ENCODE measurements at regions not wholly inside any gene's neighbourhood (a gene's known extent, or its start where the extent isn't known, plus 50 kb on each side); places are given as distances from the start of the nearest gene placed in this dataset.

DNA sequence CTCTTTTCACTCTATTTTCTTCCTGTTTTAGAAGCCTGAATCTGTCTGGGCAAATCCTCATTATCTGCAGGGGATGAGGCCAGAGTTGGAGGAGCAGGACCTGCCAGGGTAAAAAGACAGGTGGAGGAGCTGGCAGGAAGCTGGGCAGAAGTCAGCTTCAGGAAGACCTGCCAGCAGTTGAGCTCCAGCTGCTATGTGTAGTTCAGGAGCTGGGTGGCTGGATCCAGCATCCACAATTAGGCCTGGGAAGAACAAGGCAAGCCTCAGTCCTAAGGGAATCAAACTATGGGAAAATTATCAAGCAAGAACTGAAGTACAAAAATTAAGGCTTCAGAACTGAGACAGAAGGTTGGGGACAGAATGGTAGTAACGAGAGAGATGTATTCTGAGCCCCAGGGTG lies 174.0 kb downstream of the MREG start:
- Histone ChIP-seq H2AK5ac (ENCODE audit: low read length) (no peak overlapping the region), H3K27me3 (ENCODE audit: insufficient read depth, low read length, poor library complexity) (no peaks in the 10 kb centered on the region), H2BK15ac (replicated peaks; ENCODE audit: low read depth) (no peak overlapping the region), H3K79me2 (ENCODE audit: control insufficient read depth, insufficient read depth, low read length) (no peaks in the 10 kb centered on the region), H3K36me3 (ENCODE audit: control insufficient read depth, insufficient read depth, low read length) (no peaks in the 10 kb centered on the region), H3K4me3 (ENCODE audit: low read length) (no peak overlapping the region), H3K4me2 (ENCODE audit: low read length) (no peak overlapping the region), H3K4ac (ENCODE audit: low read depth, low read length) (no peak overlapping the region), H3K4me1 (ENCODE audit: control insufficient read depth, low read depth, low read length) (no peaks in the 10 kb centered on the region), H3K18ac (ENCODE audit: low read length) (no peak overlapping the region), H2BK5ac (ENCODE audit: low read length) (no peak overlapping the region), H3K9ac (ENCODE audit: low read length) (no peak overlapping the region), H3K56ac (ENCODE audit: low read length) (no peak overlapping the region), H3K27ac (ENCODE audit: low read depth, low read length) (no peak overlapping the region), H4K8ac (ENCODE audit: low read depth, low read length) (no peak overlapping the region), H2BK120ac (ENCODE audit: low read depth, low read length) (no peak overlapping the region), H4K5ac (ENCODE audit: low read length) (no peak overlapping the region), H3K79me1 (ENCODE audit: low read length) (no peaks in the 10 kb centered on the region), H3K23ac (ENCODE audit: low read length) (no peak overlapping the region)
- no CpG with 5 or more reads among the region's 1 CpG for WGBS (ENCODE audit: extremely low coverage, insufficient coverage, low lambda C conversion rate)
- DNase-seq: no peak

DNA sequence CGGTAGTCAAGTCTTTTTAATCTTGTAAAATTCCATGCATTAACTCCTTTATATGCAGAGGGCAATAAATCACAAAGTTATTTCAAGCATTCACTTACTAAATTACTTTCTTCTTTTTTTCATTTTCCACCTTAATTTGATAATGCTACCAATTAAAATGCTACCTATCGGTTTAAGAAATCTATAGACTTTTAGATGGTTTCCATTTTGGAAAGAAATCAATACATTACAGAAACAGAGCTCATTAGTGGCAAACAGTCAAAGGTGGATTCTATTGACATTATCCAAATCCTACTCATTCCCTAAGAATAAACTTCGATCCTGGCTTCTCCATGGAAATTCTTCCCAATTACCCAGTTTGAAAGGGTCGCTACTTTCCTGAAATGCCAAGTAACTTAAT lies 176.5 kb downstream of the MREG start:
- no CpG with 5 or more reads among the region's 4 CpGs for WGBS (ENCODE audit: extremely low coverage, insufficient coverage, low lambda C conversion rate)

DNA sequence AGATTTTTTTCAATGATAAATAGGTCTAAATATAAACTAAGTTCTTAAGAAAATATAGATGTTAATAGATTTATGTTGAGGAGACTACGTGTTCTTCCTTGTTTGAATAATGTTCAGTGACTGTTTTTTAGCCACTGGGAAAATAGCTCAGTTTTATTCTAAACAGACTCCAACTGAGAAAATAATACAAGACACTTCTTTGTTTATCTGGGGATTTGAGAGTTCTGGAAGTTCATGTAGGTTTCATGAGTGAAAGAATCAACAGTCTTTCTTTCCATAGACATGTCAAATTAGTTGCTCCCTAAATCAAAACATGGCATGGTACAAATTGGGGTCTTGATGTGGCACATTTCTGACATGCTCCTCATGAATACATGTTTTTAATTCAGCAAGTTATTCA lies 177.7 kb downstream of the MREG start:
- Histone ChIP-seq H3K56ac (ENCODE audit: low read length) (no peak overlapping the region), H3K79me1 (ENCODE audit: low read length) (no peaks in the 10 kb centered on the region), H2AK5ac (ENCODE audit: low read length) (no peak overlapping the region), H3K9ac (ENCODE audit: low read length) (no peak overlapping the region), H3K27me3 (ENCODE audit: insufficient read depth, low read length, poor library complexity) (no peaks in the 10 kb centered on the region), H3K4me2 (ENCODE audit: low read length) (no peak overlapping the region), H2BK15ac (replicated peaks; ENCODE audit: low read depth) (no peak overlapping the region), H3K4me3 (ENCODE audit: low read length) (no peak overlapping the region), H3K4ac (ENCODE audit: low read depth, low read length) (no peak overlapping the region), H3K23ac (ENCODE audit: low read length) (no peak overlapping the region), H4K5ac (ENCODE audit: low read length) (no peak overlapping the region), H4K8ac (ENCODE audit: low read depth, low read length) (no peak overlapping the region), H3K27ac (ENCODE audit: low read depth, low read length) (no peak overlapping the region), H3K79me2 (ENCODE audit: control insufficient read depth, insufficient read depth, low read length) (no peaks in the 10 kb centered on the region), H2BK5ac (ENCODE audit: low read length) (no peak overlapping the region), H2BK120ac (ENCODE audit: low read depth, low read length) (no peak overlapping the region), H3K18ac (ENCODE audit: low read length) (no peak overlapping the region), H3K4me1 (ENCODE audit: control insufficient read depth, low read depth, low read length) (no peaks in the 10 kb centered on the region), H3K36me3 (ENCODE audit: control insufficient read depth, insufficient read depth, low read length) (no peaks in the 10 kb centered on the region)
- WGBS (ENCODE audit: extremely low coverage, insufficient coverage, low lambda C conversion rate): 100% methylated on average over 1 of the region's 1 CpG
- no peak for DNase-seq

More for the DNA sequence above, 176.5 kb downstream of the MREG start:
- H2BK15ac ChIP-seq (replicated peaks; ENCODE audit: low read depth): no peak overlapping the region
- no peak overlapping the region for H3K56ac ChIP-seq (ENCODE audit: low read length)
- H3K79me2 ChIP-seq (ENCODE audit: control insufficient read depth, insufficient read depth, low read length): no peaks in the 10 kb centered on the region
- H4K8ac ChIP-seq (ENCODE audit: low read depth, low read length): no peak overlapping the region
- no peak overlapping the region for H2BK120ac ChIP-seq (ENCODE audit: low read depth, low read length)
- H3K27me3 ChIP-seq (ENCODE audit: insufficient read depth, low read length, poor library complexity): no peaks in the 10 kb centered on the region
- H2AK5ac ChIP-seq (ENCODE audit: low read length): no peak overlapping the region
- H3K4me3 ChIP-seq (ENCODE audit: low read length): no peak overlapping the region
- no peak overlapping the region for H3K27ac ChIP-seq (ENCODE audit: low read depth, low read length)
- H3K9ac ChIP-seq (ENCODE audit: low read length): no peak overlapping the region
- no peak overlapping the region for H4K5ac ChIP-seq (ENCODE audit: low read length)
- H3K23ac ChIP-seq (ENCODE audit: low read length): no peak overlapping the region
- H3K4me1 ChIP-seq (ENCODE audit: control insufficient read depth, low read depth, low read length): no peaks in the 10 kb centered on the region
- H3K18ac ChIP-seq (ENCODE audit: low read length): no peak overlapping the region
- no peak for DNase-seq
- no peak overlapping the region for H2BK5ac ChIP-seq (ENCODE audit: low read length)
- H3K4me2 ChIP-seq (ENCODE audit: low read length): no peak overlapping the region
- H3K4ac ChIP-seq (ENCODE audit: low read depth, low read length): no peak overlapping the region
- no peaks in the 10 kb centered on the region for H3K36me3 ChIP-seq (ENCODE audit: control insufficient read depth, insufficient read depth, low read length)
- no peaks in the 10 kb centered on the region for H3K79me1 ChIP-seq (ENCODE audit: low read length)

DNA sequence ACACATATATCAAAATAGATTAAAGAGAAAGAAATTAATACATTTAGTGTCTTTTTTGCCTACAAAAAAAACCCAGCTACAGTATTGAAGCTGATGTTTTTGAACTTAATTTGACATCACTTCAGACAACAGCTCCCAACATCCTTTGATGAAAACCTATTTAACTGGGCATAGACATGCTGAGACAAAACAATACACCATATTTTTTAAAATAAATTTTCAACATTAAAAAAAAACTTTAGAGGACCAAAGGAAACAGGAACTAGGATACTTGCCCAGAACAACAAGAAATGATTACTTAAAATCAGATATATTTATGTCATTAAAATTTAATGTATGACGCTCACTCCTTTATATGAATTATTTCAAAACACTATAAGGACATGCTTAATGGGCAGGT lies 178.1 kb downstream of the MREG start:
- no peak for DNase-seq
- H2BK5ac ChIP-seq (ENCODE audit: low read length): no peak overlapping the region
- H3K79me2 ChIP-seq (ENCODE audit: control insufficient read depth, insufficient read depth, low read length): no peaks in the 10 kb centered on the region
- no peaks in the 10 kb centered on the region for H3K79me1 ChIP-seq (ENCODE audit: low read length)
- H3K36me3 ChIP-seq (ENCODE audit: control insufficient read depth, insufficient read depth, low read length): no peaks in the 10 kb centered on the region
- no peak overlapping the region for H3K4me2 ChIP-seq (ENCODE audit: low read length)
- H4K8ac ChIP-seq (ENCODE audit: low read depth, low read length): no peak overlapping the region
- H3K4me3 ChIP-seq (ENCODE audit: low read length): no peak overlapping the region
- H3K4ac ChIP-seq (ENCODE audit: low read depth, low read length): no peak overlapping the region
- H3K56ac ChIP-seq (ENCODE audit: low read length): no peak overlapping the region
- WGBS (ENCODE audit: extremely low coverage, insufficient coverage, low lambda C conversion rate): no CpG with 5 or more reads among the region's 1 CpG
- no peak overlapping the region for H4K5ac ChIP-seq (ENCODE audit: low read length)
- H3K23ac ChIP-seq (ENCODE audit: low read length): no peak overlapping the region
- no peaks in the 10 kb centered on the region for H3K27me3 ChIP-seq (ENCODE audit: insufficient read depth, low read length, poor library complexity)
- no peak overlapping the region for H3K27ac ChIP-seq (ENCODE audit: low read depth, low read length)
- H2AK5ac ChIP-seq (ENCODE audit: low read length): no peak overlapping the region
- no peak overlapping the region for H3K18ac ChIP-seq (ENCODE audit: low read length)
- no peak overlapping the region for H2BK120ac ChIP-seq (ENCODE audit: low read depth, low read length)
- H2BK15ac ChIP-seq (replicated peaks; ENCODE audit: low read depth): no peak overlapping the region
- H3K4me1 ChIP-seq (ENCODE audit: control insufficient read depth, low read depth, low read length): no peaks in the 10 kb centered on the region
- H3K9ac ChIP-seq (ENCODE audit: low read length): no peak overlapping the region

DNA sequence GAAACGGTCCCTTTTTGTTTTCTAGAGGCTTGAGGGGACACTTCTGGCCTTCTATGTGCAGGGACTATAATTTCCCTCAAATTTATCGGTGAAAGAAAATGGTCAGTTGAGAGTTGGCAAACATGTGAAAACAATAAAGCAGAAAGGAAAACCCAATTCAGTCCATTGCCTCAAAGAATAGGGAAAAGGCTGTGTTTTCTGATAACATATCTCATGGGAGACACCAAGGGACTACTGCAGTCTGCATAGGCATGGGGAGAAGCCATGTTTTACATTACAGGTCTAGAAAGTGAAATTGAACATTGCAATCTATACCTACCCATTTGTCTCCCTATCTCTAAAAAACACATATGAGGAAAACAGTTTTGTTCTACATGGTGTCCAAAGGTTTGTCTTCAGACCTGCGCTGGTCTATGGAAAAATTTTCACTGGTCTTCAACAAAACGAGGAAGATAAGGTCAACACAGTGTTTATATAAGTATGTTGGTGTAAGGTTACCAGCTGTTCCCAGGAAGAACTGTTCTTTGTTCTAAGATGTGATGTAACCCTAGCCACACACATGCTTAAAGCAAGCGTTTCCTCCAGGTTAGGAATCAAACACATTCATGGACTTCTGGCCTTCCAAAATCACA lies 179.7 kb downstream of the MREG start:
- H3K4me1 ChIP-seq (ENCODE audit: control insufficient read depth, low read depth, low read length): no peaks in the 10 kb centered on the region
- H4K5ac ChIP-seq (ENCODE audit: low read length): no peak overlapping the region
- no peaks in the 10 kb centered on the region for H3K79me2 ChIP-seq (ENCODE audit: control insufficient read depth, insufficient read depth, low read length)
- H2AK5ac ChIP-seq (ENCODE audit: low read length): no peak overlapping the region
- H3K36me3 ChIP-seq (ENCODE audit: control insufficient read depth, insufficient read depth, low read length): no peaks in the 10 kb centered on the region
- H3K79me1 ChIP-seq (ENCODE audit: low read length): no peaks in the 10 kb centered on the region
- no peak overlapping the region for H3K4me3 ChIP-seq (ENCODE audit: low read length)
- H4K8ac ChIP-seq (ENCODE audit: low read depth, low read length): no peak overlapping the region
- H3K56ac ChIP-seq (ENCODE audit: low read length): no peak overlapping the region
- no peak overlapping the region for H3K23ac ChIP-seq (ENCODE audit: low read length)
- H3K27me3 ChIP-seq (ENCODE audit: insufficient read depth, low read length, poor library complexity): no peaks in the 10 kb centered on the region
- no peak overlapping the region for H3K9ac ChIP-seq (ENCODE audit: low read length)
- H3K4me2 ChIP-seq (ENCODE audit: low read length): no peak overlapping the region
- no peak overlapping the region for H2BK15ac ChIP-seq (replicated peaks; ENCODE audit: low read depth)
- no peak overlapping the region for H2BK120ac ChIP-seq (ENCODE audit: low read depth, low read length)
- no CpG with 5 or more reads among the region's 5 CpGs for WGBS (ENCODE audit: extremely low coverage, insufficient coverage, low lambda C conversion rate)
- DNase-seq: peak; percentile 66
- H3K18ac ChIP-seq (ENCODE audit: low read length): peak overlapping the region; percentile 51
- no peak overlapping the region for H3K4ac ChIP-seq (ENCODE audit: low read depth, low read length)
- no peak overlapping the region for H3K27ac ChIP-seq (ENCODE audit: low read depth, low read length)
- no peak overlapping the region for H2BK5ac ChIP-seq (ENCODE audit: low read length)

DNA sequence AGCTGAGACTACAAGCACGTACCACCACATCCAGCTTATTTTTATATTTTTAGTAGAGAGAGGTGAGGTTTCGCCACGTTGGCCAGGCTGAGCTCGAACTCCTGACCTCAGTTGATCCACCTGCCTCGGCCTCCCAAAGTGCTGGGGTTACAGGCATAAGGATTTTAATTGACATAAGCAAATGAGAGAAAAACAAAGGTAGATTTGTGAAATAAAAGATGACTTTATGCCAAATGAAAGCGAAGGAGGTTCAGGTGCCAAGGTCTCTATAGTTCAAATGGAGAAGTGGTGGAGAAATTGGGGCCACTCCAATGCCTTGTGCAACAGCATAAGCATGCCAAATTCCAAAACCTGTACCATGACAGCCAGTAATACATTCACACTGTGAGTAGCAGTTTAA lies 180.6 kb downstream of the MREG start:
- H3K23ac ChIP-seq (ENCODE audit: low read length): no peak overlapping the region
- no peak overlapping the region for H3K4ac ChIP-seq (ENCODE audit: low read depth, low read length)
- H2BK15ac ChIP-seq (replicated peaks; ENCODE audit: low read depth): no peak overlapping the region
- H3K18ac ChIP-seq (ENCODE audit: low read length): no peak overlapping the region
- no peak overlapping the region for H3K9ac ChIP-seq (ENCODE audit: low read length)
- no peaks in the 10 kb centered on the region for H3K79me1 ChIP-seq (ENCODE audit: low read length)
- no peak overlapping the region for H2BK5ac ChIP-seq (ENCODE audit: low read length)
- no peak overlapping the region for H4K5ac ChIP-seq (ENCODE audit: low read length)
- H3K79me2 ChIP-seq (ENCODE audit: control insufficient read depth, insufficient read depth, low read length): no peaks in the 10 kb centered on the region
- H3K4me1 ChIP-seq (ENCODE audit: control insufficient read depth, low read depth, low read length): no peaks in the 10 kb centered on the region
- no peak overlapping the region for H3K56ac ChIP-seq (ENCODE audit: low read length)
- no peak overlapping the region for H2BK120ac ChIP-seq (ENCODE audit: low read depth, low read length)
- WGBS (ENCODE audit: extremely low coverage, insufficient coverage, low lambda C conversion rate): no CpG with 5 or more reads among the region's 6 CpGs
- H3K36me3 ChIP-seq (ENCODE audit: control insufficient read depth, insufficient read depth, low read length): no peaks in the 10 kb centered on the region
- H3K27ac ChIP-seq (ENCODE audit: low read depth, low read length): no peak overlapping the region
- no peak overlapping the region for H4K8ac ChIP-seq (ENCODE audit: low read depth, low read length)
- no peak overlapping the region for H2AK5ac ChIP-seq (ENCODE audit: low read length)
- no peak overlapping the region for H3K4me2 ChIP-seq (ENCODE audit: low read length)
- H3K27me3 ChIP-seq (ENCODE audit: insufficient read depth, low read length, poor library complexity): no peaks in the 10 kb centered on the region
- no peak overlapping the region for H3K4me3 ChIP-seq (ENCODE audit: low read length)
- no peak for DNase-seq
